ENCODE measurements at regions not wholly inside any gene's neighbourhood (a gene's known extent, or its start where the extent isn't known, plus 50 kb on each side); places are given as distances from the start of the nearest gene placed in this dataset.

DNA sequence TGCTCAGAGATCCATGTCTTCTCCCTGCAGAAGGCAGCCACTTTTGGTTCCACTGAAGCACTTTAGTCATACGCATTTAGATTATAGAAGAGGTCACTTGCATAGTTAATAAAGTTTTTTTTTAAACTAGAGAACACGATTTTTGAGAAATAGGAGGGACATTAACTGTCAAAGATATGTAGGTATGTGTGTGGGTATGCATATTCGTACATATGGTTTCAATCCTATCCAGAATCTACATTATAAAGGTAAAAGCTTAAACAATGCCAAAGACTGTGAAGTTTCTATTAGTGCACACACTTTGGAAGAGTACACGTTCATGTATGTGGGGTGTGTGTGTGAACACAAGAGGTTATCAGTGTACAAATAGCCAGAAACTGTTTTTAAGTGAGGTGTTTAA is 103.2 kb downstream of the BTBD3 start:
- no peak for TF ChIP-seq SP1 (IDR thresholded peaks at IDR 0.05)
- TF ChIP-seq TARDBP (IDR thresholded peaks at IDR 0.05), result no peak
- no peak for TF ChIP-seq FOXA1 (IDR thresholded peaks at IDR 0.05)
- no peak for TF ChIP-seq SUZ12 (IDR thresholded peaks at IDR 0.05)
- no peak for TF ChIP-seq NFRKB (IDR thresholded peaks at IDR 0.05)
- TF ChIP-seq FOXM1 (IDR thresholded peaks at IDR 0.05; ENCODE audit: borderline replicate concordance), result no peak
- no peak for TF ChIP-seq BHLHE40 (IDR thresholded peaks at IDR 0.05; ENCODE audit: borderline replicate concordance)
- TF ChIP-seq FOXK2 (IDR thresholded peaks at IDR 0.05), result no peak
- TF ChIP-seq, protein P1, sequence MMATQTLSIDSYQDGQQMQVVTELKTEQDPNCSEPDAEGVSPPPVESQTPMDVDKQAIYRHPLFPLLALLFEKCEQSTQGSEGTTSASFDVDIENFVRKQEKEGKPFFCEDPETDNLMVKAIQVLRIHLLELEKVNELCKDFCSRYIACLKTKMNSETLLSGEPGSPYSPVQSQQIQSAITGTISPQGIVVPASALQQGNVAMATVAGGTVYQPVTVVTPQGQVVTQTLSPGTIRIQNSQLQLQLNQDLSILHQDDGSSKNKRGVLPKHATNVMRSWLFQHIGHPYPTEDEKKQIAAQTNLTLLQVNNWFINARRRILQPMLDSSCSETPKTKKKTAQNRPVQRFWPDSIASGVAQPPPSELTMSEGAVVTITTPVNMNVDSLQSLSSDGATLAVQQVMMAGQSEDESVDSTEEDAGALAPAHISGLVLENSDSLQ (IDR thresholded peaks at IDR 0.05), result no peak
- no peak for TF ChIP-seq LEF1 (IDR thresholded peaks at IDR 0.05; ENCODE audit: borderline replicate concordance)
- TF ChIP-seq L3MBTL2 (conservative IDR thresholded peaks at IDR 0.05), result no peak
- no peak for TF ChIP-seq HDGF (IDR thresholded peaks at IDR 0.05; ENCODE audit: borderline replicate concordance)

Measured in HEK293T (cell line).